ENCODE measurements at regions not wholly inside any gene's neighbourhood (a gene's known extent, or its start where the extent isn't known, plus 50 kb on each side); places are given as distances from the start of the nearest gene placed in this dataset.

GRCh38 chr13:85089186-85089585 lies 710.0 kb downstream of the SLITRK6 start:
- no peak for DNase-seq

DNA sequence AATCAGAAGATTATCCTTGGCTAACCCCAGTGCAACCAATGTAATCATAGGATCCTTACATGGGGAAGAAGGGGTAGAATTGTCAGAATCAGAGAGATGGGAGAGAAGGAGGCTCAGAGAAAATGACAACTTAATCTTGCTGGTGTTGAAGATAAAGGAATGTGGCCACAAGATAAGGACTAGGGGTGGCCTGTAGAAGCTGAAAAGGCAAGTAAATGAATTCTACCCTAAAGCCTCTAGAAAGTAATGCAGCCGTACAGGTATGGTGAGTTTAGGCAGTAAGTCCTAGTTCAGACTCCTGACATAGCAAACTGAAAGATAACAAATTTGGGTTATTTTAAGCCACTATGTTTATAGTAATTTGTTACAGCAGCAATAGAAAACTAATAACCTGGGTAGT lies 718.5 kb downstream of the SLITRK6 start:
- no peak for DNase-seq

DNA sequence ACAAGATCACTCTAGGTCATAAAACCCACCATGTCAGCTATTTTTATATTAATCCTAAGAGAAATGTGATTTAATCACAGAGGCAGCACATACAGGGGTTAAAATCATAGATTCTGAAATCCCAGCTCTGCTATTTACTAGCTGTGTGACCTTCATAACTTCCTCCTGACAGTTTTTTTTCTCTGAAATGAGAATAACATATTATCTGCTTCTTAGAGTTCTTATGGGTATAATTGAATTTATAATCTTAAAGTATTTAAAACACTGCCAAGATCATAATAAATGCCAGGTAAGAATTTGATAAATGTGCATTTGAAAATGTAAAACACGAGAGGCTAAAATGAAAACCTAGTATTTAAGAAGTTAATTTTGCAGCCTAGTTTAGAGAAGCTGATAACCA lies 722.9 kb downstream of the SLITRK6 start:
- no peak for DNase-seq

GRCh38 chr13:85074543-85075313 lies 724.5 kb downstream of the SLITRK6 start:
- no peak for DNase-seq

DNA sequence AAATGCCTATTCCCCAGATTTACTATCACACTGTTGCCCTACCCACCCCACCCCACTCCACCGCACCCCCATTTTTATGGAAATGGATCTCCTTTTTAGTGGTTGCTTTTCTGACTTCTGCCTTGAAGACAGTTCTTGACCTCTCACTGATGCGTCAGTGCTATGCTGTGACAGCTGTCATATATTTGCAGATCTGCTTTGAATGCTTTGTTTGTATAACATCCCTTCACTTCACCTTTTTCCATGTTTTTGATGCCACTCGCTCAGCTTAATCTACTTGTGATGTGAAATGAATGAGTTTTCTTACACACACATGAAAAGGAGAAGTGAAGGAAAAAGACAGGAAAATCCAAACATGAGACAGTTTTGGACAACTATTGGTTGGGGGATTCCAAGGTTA lies 731.0 kb downstream of the SLITRK6 start:
- no peak for DNase-seq

GRCh38 chr13:85040215-85040614 lies 759.0 kb downstream of the SLITRK6 start:
- no peak for DNase-seq

DNA sequence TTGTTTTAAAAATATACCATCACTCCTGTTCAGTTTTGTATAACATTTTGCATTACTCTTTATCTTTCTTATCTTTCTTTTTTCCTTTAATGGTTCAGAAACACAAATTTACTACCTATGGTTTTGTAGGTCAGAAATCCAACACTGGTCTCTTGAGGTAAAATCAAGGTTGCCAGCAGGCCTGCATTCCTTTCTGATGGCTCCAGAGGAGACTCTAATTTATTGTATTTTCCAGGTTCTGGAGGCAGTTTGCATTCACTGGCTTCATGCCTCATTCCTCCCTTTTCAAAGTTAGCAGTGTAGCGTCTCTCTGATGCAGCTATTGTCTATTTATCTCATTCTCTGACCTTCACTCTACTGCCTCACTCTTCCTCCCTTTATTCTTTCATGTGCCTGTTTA lies 767.4 kb downstream of the SLITRK6 start:
- peak; percentile 31 for DNase-seq

DNA sequence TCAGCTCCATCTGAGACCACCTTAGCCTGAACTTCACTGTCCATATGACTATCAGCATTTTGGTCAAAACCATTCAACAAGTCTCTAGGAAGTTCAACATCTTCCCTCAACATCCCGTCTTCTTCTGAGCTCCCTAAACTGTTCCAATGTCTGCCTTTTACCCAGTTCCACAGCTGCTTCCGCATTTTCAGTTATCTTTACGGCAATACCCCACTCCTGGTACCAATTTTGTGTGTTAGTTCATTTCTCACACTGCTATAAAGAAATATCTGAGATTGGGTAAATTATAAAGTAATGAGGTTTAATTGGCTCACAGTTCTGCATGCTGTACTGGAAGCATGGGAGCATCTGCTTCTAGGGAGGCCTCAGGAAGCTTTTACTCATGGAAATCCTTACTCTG lies 771.2 kb downstream of the SLITRK6 start:
- DNase-seq = no peak

DNA sequence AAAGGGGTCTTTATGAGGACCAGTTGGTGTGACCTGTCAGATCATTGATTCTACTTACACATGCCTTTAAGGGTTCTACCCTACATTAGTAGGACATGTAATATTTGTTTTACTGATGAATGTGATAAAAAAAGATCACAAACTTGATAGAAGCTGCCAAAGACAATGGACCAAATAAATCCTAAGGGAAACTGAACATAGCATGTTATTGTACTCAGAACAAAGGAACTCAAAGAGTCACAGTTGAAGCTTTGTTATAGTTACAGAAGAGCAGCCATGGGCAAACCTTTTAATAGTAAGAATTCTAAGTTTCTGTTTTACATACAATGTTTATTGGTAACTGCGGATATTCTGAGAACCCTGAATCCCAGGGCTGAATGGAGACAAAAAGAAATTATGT lies 780.1 kb downstream of the SLITRK6 start:
- DNase-seq = no peak

DNA sequence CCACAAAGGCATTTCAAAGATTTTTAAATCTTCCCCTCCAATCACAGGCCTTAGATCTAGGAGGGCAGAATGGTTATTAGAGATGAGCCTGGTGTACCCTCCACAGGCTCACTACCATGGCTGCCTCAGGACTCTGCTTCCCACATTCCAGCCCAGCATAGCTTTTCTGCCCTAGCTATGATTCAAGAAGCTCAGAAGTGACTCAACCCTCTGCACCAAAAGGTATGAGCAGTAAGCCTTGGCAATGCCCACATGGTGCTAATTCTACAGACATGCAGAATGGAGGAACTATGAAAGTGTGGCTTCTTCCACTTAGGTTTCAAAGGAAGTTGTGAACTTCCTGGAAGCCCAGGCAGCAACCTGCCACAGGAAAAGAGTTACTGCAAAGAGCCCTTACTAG lies 786.2 kb downstream of the SLITRK6 start:
- no peak for DNase-seq

DNA sequence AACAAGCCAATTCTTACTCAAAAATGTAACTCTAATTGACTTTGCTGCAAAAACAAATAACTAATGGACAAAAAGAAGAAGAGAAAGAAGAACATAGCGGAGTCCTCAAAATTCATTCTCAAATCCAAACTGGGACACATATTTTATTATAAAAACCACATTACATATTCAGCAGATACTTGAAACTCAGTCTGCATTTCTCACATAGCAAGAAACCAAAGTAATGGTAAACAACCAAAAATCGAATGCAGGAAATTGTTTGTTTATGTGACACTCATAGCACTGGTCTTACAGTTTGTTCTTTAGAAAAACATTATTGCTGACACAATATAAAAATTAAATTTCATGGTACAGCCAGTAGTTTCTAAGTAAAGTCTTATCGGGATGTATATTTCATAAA lies 789.8 kb downstream of the SLITRK6 start:
- no peak for DNase-seq

DNA sequence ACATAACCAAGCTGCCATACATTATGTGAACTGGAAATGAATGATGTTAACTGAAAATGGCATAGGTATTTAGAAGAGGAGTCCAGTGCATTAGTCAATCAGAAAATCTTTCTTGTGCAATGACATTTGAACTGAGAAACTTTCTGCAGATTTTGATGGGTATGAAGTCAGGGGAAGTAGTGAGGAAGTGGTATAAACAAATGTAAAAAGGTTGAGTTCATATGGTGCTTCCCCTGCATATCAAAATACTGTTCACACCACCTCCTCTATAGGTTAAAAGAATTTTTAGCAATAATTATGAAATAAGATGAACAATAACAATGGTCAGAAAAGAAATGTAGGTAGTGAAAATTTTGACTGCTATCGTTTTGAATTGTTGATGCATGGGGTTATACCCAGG lies 800.0 kb downstream of the SLITRK6 start:
- no peak for DNase-seq

DNA sequence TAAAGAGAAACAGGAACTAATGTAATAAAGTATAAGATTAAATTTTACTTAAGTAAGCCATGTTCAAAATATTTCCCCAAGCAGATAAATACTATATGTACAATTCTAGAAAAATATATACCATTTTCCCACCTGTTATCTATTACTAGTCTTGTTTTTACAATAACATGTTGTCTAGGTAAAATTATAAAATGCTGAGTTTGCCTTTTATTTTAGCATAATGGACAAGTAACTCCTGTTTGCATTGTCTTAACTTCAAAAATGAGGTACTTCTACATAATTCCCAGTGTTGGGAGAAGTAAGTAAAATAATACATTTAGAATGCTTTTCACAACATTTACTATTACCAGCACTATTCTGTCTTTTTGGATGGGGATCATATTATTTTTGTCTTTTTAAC lies 800.5 kb downstream of the SLITRK6 start:
- no peak for DNase-seq

DNA sequence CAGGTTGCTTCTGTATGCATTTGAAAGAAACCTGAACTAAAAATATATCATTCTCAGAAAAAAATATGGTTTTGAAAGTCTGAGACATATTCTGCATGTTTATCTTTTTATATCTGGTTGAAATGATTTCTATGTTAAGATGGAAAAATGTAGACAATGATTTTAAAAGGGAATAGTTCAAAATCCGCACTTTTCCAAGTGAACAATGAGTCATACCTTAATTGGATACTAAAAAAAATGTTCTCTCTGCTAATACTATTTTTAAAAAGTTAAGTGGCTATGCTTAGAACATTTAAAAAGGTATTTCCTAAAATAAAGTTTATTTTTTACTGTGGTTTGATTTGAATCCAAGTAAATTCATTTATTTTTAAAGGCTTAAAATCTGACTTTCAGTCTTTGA lies 801.4 kb downstream of the SLITRK6 start:
- no peak for DNase-seq

GRCh38 chr13:84994582-84994981 lies 804.6 kb downstream of the SLITRK6 start:
- no peak for DNase-seq

DNA sequence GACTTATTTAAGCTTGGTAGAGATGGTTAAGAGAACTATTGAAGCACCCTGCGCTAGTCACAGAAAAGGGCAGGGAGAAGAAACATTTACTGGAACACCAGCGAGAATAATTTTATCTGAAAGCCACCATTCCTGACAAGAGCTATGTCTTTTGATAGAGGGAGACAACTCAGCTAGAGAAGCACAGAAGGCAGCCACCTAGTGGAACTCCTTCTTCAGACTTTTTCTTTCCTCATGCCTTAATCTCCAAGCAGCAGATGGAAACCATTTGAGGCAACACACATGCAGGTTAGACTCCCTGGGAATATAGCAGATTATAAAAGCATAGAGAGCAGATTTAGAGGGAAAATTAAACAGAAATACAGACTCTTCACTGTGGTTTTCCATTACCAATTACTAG lies 813.4 kb downstream of the SLITRK6 start:
- no peak for DNase-seq

- DNase-seq = no peak
Observed at GRCh38 chr13:84983321-84983720, 815.9 kb downstream of the SLITRK6 start.

- DNase-seq = no peak
Observed at GRCh38 chr13:84980571-84980970, 818.6 kb downstream of the SLITRK6 start.

DNA sequence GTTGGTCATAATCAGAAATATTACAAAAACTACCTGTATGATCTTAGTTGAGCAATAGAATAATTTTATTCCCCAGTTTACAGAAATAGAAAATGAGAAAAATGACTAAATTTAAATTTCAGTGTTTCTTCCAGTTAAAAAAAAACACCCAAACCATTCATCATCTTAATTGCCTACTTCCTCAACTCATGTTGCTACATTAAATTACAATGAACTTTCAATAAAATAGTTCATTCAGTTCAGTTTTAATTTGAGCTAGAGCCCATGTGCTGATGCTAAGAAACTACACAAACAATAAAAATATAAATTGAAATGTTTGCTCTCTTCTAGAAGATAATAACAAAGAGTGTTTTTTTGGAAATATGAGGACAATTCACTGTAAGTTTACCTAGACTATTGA lies 820.4 kb downstream of the SLITRK6 start:
- peak; percentile 24 for DNase-seq

GRCh38 chr13:84973661-84974060 lies 825.6 kb downstream of the SLITRK6 start:
- DNase-seq = no peak

- DNase-seq = no peak
Observed at GRCh38 chr13:84972907-84973306, 826.3 kb downstream of the SLITRK6 start.

DNA sequence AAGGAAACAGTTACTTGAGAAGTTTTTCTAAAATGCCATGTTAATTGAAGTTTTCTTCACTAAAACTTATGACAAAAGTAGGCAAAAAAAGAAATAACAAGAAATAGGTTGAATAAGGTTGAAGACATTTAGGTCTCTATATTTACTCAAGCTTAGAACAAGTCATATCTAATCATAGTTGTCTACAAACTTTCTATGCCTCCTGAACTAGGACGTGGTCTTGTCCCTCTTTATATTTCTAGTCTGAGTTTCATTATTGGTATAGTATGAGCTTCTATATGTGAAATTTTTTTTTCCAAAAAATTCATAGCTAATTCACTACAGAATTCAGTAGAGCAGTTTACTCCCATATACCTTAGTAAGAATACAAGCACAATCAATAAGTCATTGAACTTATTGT lies 836.4 kb downstream of the SLITRK6 start:
- DNase-seq = no peak

DNA sequence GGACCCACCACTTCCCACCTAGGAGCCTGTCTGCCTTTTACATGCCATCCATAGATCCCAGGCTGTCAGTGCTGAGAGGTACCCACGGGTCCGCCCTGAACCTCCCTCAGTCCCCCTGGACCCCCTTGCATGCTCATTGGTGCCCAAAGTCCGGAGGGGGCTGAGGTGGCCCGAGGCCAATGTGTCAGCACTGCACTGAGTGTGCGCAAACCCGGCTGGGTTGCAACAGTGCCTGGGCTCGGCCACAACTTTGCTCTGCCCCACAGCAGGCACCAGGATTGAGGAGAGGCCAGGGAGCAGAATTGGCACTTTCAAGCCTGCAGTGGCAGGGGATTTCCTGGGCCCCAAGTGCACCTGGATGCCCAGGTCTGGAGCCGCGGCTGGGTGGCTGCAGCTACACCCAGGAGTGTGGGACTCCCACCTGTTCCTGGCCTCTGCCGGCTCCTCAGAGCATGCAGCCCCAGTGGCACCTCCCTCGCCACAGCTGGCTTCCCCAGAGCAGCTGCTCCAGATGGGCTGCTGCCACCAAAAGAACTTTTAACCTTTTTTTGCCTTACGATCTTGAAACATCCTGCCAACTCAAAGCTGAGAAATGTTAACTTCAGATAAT lies 837.0 kb downstream of the SLITRK6 start:
- DNase-seq = no peak

- no peak for DNase-seq
Observed at GRCh38 chr13:84961023-84961422, 838.2 kb downstream of the SLITRK6 start.

All from left kidney (tissue), 1 donor.